Fibroblast of lung (primary cell): ENCODE measurements at regions not wholly inside any gene's neighbourhood (a gene's known extent, or its start where the extent isn't known, plus 50 kb on each side); places are given as distances from the start of the nearest gene placed in this dataset.
A peak's percentile ranks its signal among the peaks of the same experiment; 100 is the strongest.

ENCODE experiments used
- DNase-seq, 2 donors: peaks; one replicate each; pipeline versions ENCODE4 v3.0.0 to v3.0.0-alpha.2; 2010; ENCODE audit warnings: low read depth in 2 of 2
- H2AFZ ChIP-seq: 2 replicates; pipeline ENCODE4 v1.5.1; 2012; ENCODE audit warnings: low read length, control low read depth, inconsistent platforms
- H3K27ac ChIP-seq: 2 replicates; pipeline ENCODE4 v1.5.1; 2011; ENCODE audit warnings: low read length, control low read depth; ENCODE audit not compliant: insufficient read depth
- H3K27me3 ChIP-seq: 2 replicates; pipeline ENCODE4 v1.5.1; 2011; ENCODE audit warnings: mild to moderate bottlenecking, low read length; ENCODE audit not compliant: control insufficient read depth, insufficient read depth
- H3K36me3 ChIP-seq: 2 replicates; pipeline ENCODE4 v1.5.1; 2011; ENCODE audit warnings: low read length; ENCODE audit not compliant: control insufficient read depth, insufficient read depth
- H3K4me1 ChIP-seq: 2 replicates; pipeline ENCODE4 v1.5.1; 2011; ENCODE audit warnings: low read length; ENCODE audit not compliant: control insufficient read depth, insufficient read depth; ENCODE audit errors: extremely low read depth
- H3K4me2 ChIP-seq: 2 replicates; pipeline ENCODE4 v1.5.1; 2011; ENCODE audit warnings: low read length, control low read depth; ENCODE audit not compliant: insufficient read depth; ENCODE audit errors: extremely low read depth
- H3K4me3 ChIP-seq, 4 experiments: fragments of 200-600 bp in 1 of 4; sonication (generic) in 1 of 4; replicated peaks in 1 of 4; 2 replicates each; pipeline ENCODE4 v1.5.1; 2011 to 2016; ENCODE audit warnings: low read length in 4 of 4, low read depth in 3 of 4, mild to moderate bottlenecking in 3 of 4, control low read depth in 2 of 4, inconsistent platforms in 1 of 4, mixed read lengths in 1 of 4; ENCODE audit not compliant: insufficient read depth in 1 of 4; ENCODE audit errors: control extremely low read depth in 1 of 4
- H3K79me2 ChIP-seq: 2 replicates; pipeline ENCODE4 v1.5.1; 2012; ENCODE audit warnings: mild to moderate bottlenecking, low read length, inconsistent platforms; ENCODE audit not compliant: control insufficient read depth, insufficient read depth
- H3K9ac ChIP-seq: 2 replicates; pipeline ENCODE4 v1.5.1; 2011; ENCODE audit warnings: mild to moderate bottlenecking, low read length, control low read depth; ENCODE audit not compliant: insufficient read depth
- H3K9me3 ChIP-seq: 2 replicates; pipeline ENCODE4 v1.5.1; 2012; ENCODE audit warnings: low read depth, low read length; ENCODE audit not compliant: control insufficient read depth, insufficient read depth
- H4K20me1 ChIP-seq: 2 replicates; pipeline ENCODE4 v1.5.1; 2011; ENCODE audit warnings: low read length; ENCODE audit not compliant: control insufficient read depth, insufficient read depth; ENCODE audit errors: extremely low read depth
- CTCF ChIP-seq, 2 donors: IDR thresholded peaks in 1 of 2; conservative IDR thresholded peaks in 1 of 2; 1 replicate in 1 of 2; 2 replicates in 1 of 2; pipeline ENCODE4 v1.5.1; 2011 to 2012; ENCODE audit warnings: low read length in 2 of 2, control low read depth in 1 of 2, inconsistent platforms in 1 of 2, low read depth in 1 of 2, mild to moderate bottlenecking in 1 of 2
- EZH2 ChIP-seq: IDR thresholded peaks from 2 replicates; pipeline ENCODE4 v1.5.1; 2012; ENCODE audit warnings: low read length, control low read depth, mild to moderate bottlenecking; ENCODE audit errors: missing control alignments

- Histone ChIP-seq H3K36me3 (no peaks in the 10 kb centered on the region), H3K9me3 (no peaks in the 10 kb centered on the region), H3K79me2 (no peaks in the 10 kb centered on the region), H3K27me3 (no peaks in the 10 kb centered on the region), H2AFZ (no peak overlapping the region), H3K4me3 (no peak overlapping the region), H3K9ac (no peak overlapping the region), H4K20me1 (no peaks in the 10 kb centered on the region), H3K27ac (no peak overlapping the region), H3K4me2 (no peak overlapping the region), H3K4me1 (no peaks in the 10 kb centered on the region)
- no peak for TF ChIP-seq CTCF (conservative IDR thresholded peaks at IDR 0.05 in 1 of 2, IDR thresholded peaks at IDR 0.05 in 1 of 2; ENCODE audit: low read depth in 1 of 2, low read length in 2 of 2)
- no peak for TF ChIP-seq EZH2
- DNase-seq = no peak
Measured at GRCh38 chr3:76889911-76890310, 150.0 kb upstream of the ROBO2 start.

- H4K20me1 ChIP-seq = no peaks in the 10 kb centered on the region
- no peak for TF ChIP-seq EZH2
- no peaks in the 10 kb centered on the region for H3K36me3 ChIP-seq
Measured at GRCh38 chr3:76897076-76897475, 142.8 kb upstream of the ROBO2 start.

GRCh38 chr3:76900596-76900995, 139.3 kb upstream of the ROBO2 start:
- no peak overlapping the region for H3K4me2 ChIP-seq
- H3K4me3 ChIP-seq = no peak overlapping the region
- no peak overlapping the region for H3K9ac ChIP-seq
- no peaks in the 10 kb centered on the region for H3K36me3 ChIP-seq
- H3K79me2 ChIP-seq = no peaks in the 10 kb centered on the region
- TF ChIP-seq CTCF (conservative IDR thresholded peaks at IDR 0.05 in 1 of 2, IDR thresholded peaks at IDR 0.05 in 1 of 2; ENCODE audit: low read depth in 1 of 2, low read length in 2 of 2) = no peak
- TF ChIP-seq EZH2 = no peak
- H4K20me1 ChIP-seq = no peaks in the 10 kb centered on the region
- no peaks in the 10 kb centered on the region for H3K27me3 ChIP-seq
- no peak overlapping the region for H2AFZ ChIP-seq
- no peaks in the 10 kb centered on the region for H3K9me3 ChIP-seq
- DNase-seq = peak in 1 of 2 donors; percentile 7
- H3K27ac ChIP-seq = no peak overlapping the region
- H3K4me1 ChIP-seq = no peaks in the 10 kb centered on the region

More at GRCh38 chr3:76897076-76897475, 142.8 kb upstream of the ROBO2 start:
- H3K9me3 ChIP-seq = no peaks in the 10 kb centered on the region
- H3K27ac ChIP-seq = no peak overlapping the region
- no peaks in the 10 kb centered on the region for H3K4me1 ChIP-seq
- no peaks in the 10 kb centered on the region for H3K79me2 ChIP-seq
- no peak overlapping the region for H3K9ac ChIP-seq
- no peak overlapping the region for H2AFZ ChIP-seq
- DNase-seq = no peak
- no peak overlapping the region for H3K4me2 ChIP-seq
- H3K4me3 ChIP-seq = no peak overlapping the region
- H3K27me3 ChIP-seq = no peaks in the 10 kb centered on the region
